KMS-11 (cell line): ENCODE measurements at regions not wholly inside any gene's neighbourhood (a gene's known extent, or its start where the extent isn't known, plus 50 kb on each side); places are given as distances from the start of the nearest gene placed in this dataset.

ENCODE experiments used
- H2AFZ ChIP-seq: fragments of 200-600 bp; sonication (generic); 2 replicates; pipeline ENCODE4 v1.6.1; 2016; ENCODE audit warnings: antibody characterized with exemption, mixed run types, low read depth
- H3K27ac ChIP-seq: fragments of 200-600 bp; sonication (generic); 2 replicates; pipeline ENCODE4 v1.6.1; 2016; ENCODE audit warnings: mild to moderate bottlenecking, mixed run types
- H3K27me3 ChIP-seq: fragments of 200-600 bp; sonication (generic); 2 replicates; pipeline ENCODE4 v1.6.1; 2017; ENCODE audit warnings: mild to moderate bottlenecking, low read depth, mixed run types, moderate library complexity; ENCODE audit not compliant: insufficient read depth
- H3K36me3 ChIP-seq: fragments of 200-600 bp; sonication (generic); 2 replicates; pipeline ENCODE4 v1.6.1; 2017; ENCODE audit warnings: mild to moderate bottlenecking, mixed run types; ENCODE audit not compliant: insufficient read depth
- H3K4me1 ChIP-seq: fragments of 200-600 bp; sonication (generic); 2 replicates; pipeline ENCODE4 v1.6.1; 2016; ENCODE audit warnings: mild to moderate bottlenecking, low read depth, mixed run types; ENCODE audit not compliant: poor library complexity, severe bottlenecking
- H3K4me2 ChIP-seq: fragments of 200-600 bp; sonication (generic); 2 replicates; pipeline ENCODE4 v1.7.0; 2016; ENCODE audit warnings: mild to moderate bottlenecking, mixed run types
- H3K4me3 ChIP-seq: fragments of 200-600 bp; sonication (generic); IDR thresholded peaks from 2 replicates; pipeline ENCODE4 v1.6.1; 2017; ENCODE audit warnings: low read depth, low read length, mixed read lengths; ENCODE audit not compliant: insufficient read depth
- H3K79me2 ChIP-seq: fragments of 200-600 bp; sonication (generic); 2 replicates; pipeline ENCODE4 v1.6.1; 2016; ENCODE audit warnings: low read depth, mixed run types; ENCODE audit not compliant: insufficient read depth
- H3K9ac ChIP-seq: fragments of 200-600 bp; sonication (generic); 2 replicates; pipeline ENCODE4 v1.6.1; 2016; ENCODE audit warnings: mild to moderate bottlenecking, mixed run types
- H4K20me1 ChIP-seq: fragments of 200-600 bp; sonication (generic); 2 replicates; pipeline ENCODE4 v1.6.1; 2016; ENCODE audit warnings: mild to moderate bottlenecking, mixed run types; ENCODE audit not compliant: insufficient read depth
- TF ChIP-seq, protein P1 (sequence below): fragments of 200-600 bp; sonication (generic); conservative IDR thresholded peaks from 2 replicates; pipeline ENCODE4 v1.6.1; 2017; ENCODE audit warnings: low read depth, mild to moderate bottlenecking, antibody characterized with exemption, low read length, moderate library complexity, mixed read lengths

DNA sequence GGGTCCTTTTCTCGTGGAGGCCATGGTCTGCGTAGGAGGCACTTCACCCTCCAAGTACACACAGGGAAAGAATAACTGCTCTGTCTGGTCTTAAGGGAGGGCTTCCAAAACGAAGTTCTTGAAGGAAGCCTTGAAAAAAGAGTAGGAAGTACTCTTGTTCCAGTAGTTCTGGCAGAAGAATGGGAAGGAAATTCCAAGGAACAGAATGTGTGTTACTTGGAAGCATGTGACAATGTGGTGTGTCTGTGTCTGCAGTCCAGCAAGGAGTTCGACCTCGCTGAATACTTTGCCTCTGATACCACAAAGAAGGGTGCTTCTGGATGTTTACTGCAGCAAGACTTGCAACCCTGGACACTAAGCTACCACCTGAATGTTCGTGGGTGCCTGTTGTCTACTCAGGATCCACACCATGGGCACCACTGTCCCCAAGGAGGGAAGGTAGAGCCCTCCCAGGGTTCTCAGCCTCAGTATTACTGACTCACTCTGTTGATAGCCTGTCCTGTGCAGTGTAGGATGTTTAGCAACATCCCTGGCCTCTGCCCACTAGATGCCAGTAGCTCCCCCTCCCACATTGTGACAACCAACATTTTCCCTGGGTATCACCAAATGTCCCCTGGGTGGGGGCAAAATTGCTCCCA lies 471.6 kb upstream of the CDH4 start:
- no peaks in the 10 kb centered on the region for H4K20me1 ChIP-seq
- H3K4me1 ChIP-seq: no peaks in the 10 kb centered on the region
- H3K9ac ChIP-seq: no peak overlapping the region
- no peak overlapping the region for H3K4me2 ChIP-seq
- no peak overlapping the region for H3K27ac ChIP-seq
- TF ChIP-seq, protein P1, sequence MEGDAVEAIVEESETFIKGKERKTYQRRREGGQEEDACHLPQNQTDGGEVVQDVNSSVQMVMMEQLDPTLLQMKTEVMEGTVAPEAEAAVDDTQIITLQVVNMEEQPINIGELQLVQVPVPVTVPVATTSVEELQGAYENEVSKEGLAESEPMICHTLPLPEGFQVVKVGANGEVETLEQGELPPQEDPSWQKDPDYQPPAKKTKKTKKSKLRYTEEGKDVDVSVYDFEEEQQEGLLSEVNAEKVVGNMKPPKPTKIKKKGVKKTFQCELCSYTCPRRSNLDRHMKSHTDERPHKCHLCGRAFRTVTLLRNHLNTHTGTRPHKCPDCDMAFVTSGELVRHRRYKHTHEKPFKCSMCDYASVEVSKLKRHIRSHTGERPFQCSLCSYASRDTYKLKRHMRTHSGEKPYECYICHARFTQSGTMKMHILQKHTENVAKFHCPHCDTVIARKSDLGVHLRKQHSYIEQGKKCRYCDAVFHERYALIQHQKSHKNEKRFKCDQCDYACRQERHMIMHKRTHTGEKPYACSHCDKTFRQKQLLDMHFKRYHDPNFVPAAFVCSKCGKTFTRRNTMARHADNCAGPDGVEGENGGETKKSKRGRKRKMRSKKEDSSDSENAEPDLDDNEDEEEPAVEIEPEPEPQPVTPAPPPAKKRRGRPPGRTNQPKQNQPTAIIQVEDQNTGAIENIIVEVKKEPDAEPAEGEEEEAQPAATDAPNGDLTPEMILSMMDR: no peak
- H2AFZ ChIP-seq: no peak overlapping the region
- H3K27me3 ChIP-seq: no peaks in the 10 kb centered on the region
- no peak overlapping the region for H3K4me3 ChIP-seq
- no peaks in the 10 kb centered on the region for H3K36me3 ChIP-seq
- H3K79me2 ChIP-seq: no peaks in the 10 kb centered on the region

DNA sequence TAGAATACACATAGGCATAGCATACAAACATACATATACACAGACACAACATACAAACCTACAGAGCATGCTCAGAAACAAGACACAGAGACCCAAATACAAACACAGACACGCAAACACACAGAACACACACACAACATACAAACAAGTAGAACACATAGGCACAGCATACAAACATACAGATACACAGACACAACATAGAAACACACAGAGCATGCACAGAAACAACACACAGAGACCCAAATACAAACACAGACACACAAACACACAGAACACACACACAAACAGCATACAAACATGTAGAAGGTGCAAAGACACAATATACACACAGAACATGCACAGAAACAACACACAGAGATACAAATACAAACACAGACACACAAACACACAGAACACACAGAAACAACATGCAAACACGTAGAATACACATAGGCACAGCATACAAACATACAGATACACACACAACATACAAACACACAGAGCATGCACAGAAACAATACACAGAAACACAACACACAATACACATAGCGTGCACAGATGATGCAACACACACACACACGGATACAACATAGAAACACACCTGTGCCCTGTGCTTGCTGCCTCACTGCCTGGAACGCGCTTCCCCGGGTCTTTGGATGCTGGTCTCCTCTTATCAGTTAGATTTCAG lies 469.0 kb upstream of the CDH4 start:
- Histone ChIP-seq H2AFZ (no peak overlapping the region), H3K4me3 (no peak overlapping the region), H3K79me2 (no peaks in the 10 kb centered on the region), H3K4me2 (no peak overlapping the region), H3K27ac (no peak overlapping the region), H3K9ac (no peak overlapping the region), H4K20me1 (no peaks in the 10 kb centered on the region), H3K4me1 (no peaks in the 10 kb centered on the region), H3K36me3 (no peaks in the 10 kb centered on the region), H3K27me3 (no peaks in the 10 kb centered on the region)
- TF ChIP-seq, protein P1: no peak

- Histone ChIP-seq H3K36me3 (no peaks in the 10 kb centered on the region), H4K20me1 (no peaks in the 10 kb centered on the region), H3K27ac (no peak overlapping the region), H3K9ac (no peak overlapping the region), H3K79me2 (no peaks in the 10 kb centered on the region), H3K4me1 (no peaks in the 10 kb centered on the region), H2AFZ (no peak overlapping the region), H3K4me3 (no peak overlapping the region), H3K27me3 (no peaks in the 10 kb centered on the region), H3K4me2 (no peak overlapping the region)
- TF ChIP-seq, protein P1: no peak
Measured at GRCh38 chr20:60785301-60785700, 466.8 kb upstream of the CDH4 start.

DNA sequence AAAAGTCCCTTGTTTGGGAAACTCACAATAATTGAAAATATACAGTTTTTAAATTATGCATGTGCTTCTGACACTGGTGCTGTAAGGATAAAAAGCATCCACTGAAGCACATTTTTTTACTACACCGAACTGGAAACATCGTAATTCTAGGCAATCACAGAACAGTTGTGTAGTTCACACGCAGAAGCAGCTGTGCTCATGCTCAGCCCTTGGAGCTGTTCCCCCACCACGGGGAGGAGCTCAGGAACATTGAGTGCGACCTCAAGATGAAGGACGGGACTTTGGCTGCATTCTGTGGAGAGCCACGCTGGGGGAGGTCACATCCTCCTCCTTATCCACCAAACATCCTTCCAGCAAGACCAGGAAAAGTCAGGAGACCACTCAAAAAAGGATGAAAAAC lies 466.3 kb upstream of the CDH4 start:
- H3K27ac ChIP-seq: no peak overlapping the region
- no peak overlapping the region for H3K9ac ChIP-seq
- H3K4me1 ChIP-seq: no peaks in the 10 kb centered on the region
- TF ChIP-seq, protein P1: no peak
- H2AFZ ChIP-seq: no peak overlapping the region
- no peak overlapping the region for H3K4me3 ChIP-seq
- H3K4me2 ChIP-seq: no peak overlapping the region
- no peaks in the 10 kb centered on the region for H3K36me3 ChIP-seq
- no peaks in the 10 kb centered on the region for H4K20me1 ChIP-seq
- H3K27me3 ChIP-seq: no peaks in the 10 kb centered on the region
- no peaks in the 10 kb centered on the region for H3K79me2 ChIP-seq
